ENCODE measurements at regions not wholly inside any gene's neighbourhood (a gene's known extent, or its start where the extent isn't known, plus 50 kb on each side); places are given as distances from the start of the nearest gene placed in this dataset.

DNA sequence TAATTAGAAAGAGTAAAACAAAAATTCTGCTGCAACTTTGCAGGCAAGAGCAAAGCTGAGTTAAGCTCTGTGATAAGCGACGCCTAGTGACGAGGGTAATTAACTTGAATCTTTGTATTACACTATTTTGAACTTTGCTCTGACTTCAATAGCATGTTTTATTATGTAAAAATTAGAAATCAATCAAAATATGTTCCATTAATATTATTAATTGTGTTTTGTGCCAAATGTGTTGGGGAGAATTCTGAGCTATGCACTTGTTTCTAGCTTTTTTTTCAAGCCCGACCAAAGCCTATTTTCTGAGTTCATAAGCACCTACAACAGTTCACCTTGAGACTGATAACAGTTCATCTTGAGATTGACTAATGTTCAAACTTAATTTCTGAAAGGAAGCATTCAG is 90.1 kb upstream of the PDE3A start:
- DNase-seq = no peak

DNA sequence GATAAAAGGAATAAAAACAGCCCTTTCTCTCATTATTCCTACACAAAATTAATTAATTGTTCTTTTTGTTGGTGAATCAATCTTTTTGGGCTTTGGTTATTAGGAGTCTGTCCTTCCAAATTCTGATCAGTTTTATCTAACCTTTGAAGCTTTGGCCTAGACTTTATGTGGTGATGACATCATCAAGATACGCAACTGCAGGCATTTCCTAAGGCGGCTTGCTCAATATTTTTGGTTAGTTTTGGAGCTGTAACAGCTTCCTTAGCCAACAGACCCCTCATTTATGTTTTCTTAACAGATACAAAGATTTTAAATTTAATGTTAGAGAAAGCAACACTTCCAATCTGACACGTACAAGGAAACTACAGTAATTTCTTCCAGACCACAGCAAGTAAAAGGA is 87.8 kb upstream of the PDE3A start:
- peak; percentile 3 for DNase-seq

DNA sequence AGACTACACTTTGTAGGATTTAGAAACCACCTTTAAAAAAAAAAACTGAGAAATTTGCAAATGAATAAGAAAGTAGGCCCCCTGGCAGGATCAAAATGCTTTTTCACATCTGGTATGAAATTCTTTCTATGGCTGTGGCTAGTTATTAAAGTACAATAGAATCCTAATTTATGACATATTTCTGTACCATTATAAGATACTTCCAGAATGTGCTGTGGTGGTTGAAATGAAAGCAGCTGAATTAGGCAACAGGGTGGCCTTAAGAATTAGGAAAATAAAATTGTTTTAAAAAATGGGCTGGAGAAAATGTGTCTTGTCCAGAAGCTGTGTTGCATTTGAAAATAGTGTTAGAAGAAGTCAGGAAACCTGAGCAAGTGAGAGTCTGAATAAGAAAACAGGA is 85.9 kb upstream of the PDE3A start:
- no peak for DNase-seq

DNA sequence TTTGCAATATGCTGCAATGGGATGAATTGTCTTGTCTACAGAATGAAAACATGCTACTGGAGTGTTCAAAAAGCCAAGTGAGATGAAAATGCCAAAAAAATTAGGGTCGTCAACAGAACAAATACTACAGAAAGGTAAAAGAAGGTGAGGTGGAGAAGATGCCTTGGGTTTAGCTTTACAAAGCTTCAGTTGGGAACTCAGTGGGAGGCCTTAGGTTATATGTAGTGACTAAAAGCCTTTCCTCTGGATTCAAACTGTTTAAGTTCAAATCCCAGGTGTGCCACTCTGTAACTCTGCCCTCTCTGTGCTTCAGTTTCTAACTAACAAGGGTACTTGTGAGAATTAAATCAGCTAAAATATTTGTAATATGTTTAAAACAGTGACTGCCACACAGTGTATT is 84.9 kb upstream of the PDE3A start:
- no peak for DNase-seq

DNA sequence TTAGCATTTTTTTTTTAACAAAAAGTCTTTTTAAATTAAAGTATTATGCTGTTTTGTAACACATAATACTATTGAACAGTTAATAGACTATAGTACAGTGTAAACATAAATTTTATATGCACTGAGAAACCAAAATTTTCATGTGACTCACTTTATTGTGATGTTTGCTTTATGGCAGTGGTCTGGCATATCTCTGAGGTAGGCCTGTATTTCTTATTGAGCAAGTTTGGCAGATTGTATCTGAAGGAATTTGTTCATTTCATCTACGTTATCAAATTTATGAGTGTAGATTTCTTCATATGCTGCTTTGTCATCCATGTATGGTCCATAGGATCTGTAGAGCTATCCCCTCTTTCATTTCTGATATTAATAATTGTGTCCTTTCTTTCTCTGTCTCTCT is 78.8 kb upstream of the PDE3A start:
- no peak for DNase-seq

DNA sequence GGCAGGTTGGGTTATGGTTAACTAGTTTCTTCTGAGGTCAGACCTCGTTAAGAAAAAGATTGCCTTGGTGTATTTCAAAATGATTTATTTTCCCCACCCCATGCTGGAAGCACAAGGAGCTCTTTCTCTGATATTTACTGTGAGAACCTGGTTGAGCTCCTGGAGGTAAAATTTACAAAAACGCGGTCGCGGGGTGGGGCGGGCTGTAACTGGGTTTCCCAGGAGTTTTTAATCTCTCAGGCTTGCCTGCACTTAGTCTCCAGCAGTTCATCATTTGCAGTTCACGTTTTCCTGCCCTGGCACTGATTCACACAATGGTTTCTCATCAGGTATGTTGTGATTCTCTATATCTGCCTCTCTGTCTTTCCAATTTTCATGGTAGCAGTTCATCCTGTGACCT is 67.9 kb upstream of the PDE3A start:
- DNase-seq = no peak

DNA sequence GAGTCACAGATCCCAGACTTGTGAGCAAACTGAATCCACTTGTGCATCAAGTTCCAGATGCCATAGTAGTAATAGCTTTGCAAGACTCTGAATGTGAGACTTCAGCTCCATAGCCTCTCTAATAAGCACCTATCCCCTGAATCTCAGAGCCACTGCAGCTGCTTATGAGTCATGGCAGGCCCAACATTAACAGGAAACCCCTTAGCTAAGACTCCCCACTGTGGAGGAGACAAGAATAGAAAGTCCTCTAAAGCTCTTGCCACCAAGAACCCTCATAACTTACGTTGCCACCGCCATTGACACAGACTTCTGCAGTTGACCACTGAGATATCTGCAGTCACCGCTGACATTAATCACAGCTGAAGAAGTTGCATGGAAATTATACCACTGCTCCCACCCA is 62.9 kb upstream of the PDE3A start:
- no peak for DNase-seq

DNA sequence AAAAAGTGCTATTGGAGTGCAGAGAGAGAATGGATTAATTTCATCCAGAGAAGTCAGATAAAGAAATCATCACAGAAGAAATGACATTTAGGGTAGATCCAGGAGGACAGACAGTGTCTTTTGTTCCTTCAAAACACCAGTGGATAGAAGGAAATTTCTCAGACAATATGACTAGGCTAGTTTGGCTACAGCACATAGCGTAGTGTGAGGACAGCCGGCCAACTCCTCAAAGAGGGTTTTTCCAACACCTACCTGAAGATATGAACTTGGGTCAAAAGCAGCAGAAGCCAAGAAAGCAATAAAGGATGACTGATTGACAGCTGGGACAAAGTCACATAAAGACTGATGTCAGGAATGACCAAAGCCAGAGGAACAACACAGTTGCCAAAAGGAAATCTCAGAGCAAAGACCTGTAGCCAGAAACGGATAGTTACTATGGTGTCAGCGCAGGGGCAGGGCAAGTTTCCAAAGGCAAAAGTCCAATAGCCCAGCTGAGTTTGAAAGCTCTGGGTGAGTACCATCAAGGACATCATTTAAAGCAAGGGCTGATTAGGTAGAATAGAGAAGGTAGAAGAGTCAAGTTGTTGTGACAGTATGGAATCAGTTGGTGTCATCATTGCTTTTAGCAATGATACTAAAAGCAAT is 58.7 kb upstream of the PDE3A start:
- DNase-seq = no peak

DNA sequence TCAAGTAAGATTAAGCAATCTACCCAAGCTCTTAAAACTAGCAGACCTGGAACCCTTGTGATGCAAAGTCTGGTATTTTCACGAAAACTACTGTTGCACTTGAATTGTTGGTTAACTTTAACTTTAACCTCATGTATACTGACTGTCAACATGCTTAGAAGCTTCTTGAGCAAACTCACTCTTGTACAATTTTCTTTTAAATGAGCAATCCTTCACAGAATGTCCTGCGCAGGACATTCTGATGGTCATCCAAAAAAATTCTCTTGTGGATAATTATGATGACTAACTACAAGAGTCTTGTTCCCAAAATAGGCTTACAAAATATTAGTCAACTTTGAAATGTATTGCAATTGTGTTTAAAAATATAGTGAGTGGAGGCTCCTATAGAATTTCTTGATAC is 54.0 kb upstream of the PDE3A start:
- peak; percentile 81 for DNase-seq

DNA sequence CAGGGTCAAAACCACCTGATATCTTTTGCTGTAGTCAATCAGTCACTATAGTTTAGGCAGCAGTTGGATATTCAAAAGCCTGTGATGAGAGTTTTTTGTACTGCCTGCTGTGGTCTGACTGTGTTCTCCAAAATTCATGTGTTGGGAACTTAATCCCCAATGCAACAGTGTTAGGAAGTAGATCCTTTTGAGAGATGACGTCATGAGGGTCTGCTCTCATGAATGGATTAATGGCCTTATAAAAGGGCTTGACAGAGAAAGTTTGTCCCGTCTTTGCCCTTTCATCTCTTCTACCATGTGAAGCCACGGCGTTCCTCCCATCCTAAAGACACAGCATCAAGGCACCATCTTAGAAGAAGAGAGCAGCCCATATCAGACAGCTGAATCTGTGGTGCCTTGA is 50.8 kb upstream of the PDE3A start:
- no peak for DNase-seq

All from HCEC 1CT (cell line).